IMR-90 (cell line): ENCODE measurements at regions not wholly inside any gene's neighbourhood (a gene's known extent, or its start where the extent isn't known, plus 50 kb on each side); places are given as distances from the start of the nearest gene placed in this dataset.

ENCODE experiments used
- ATAC-seq: fragments of 200-7000 bp; cut with Tn5 transposase; 2 replicates; pipeline ENCODE4 v1.9.1; 2020; ENCODE audit warnings: low read depth, mild to moderate bottlenecking, moderate library complexity
- BruUV-seq: library from RNA; stranded (reverse); fragments of 400-500 nt; replicated peaks from 2 replicates; lab custom pipeline; 2021; lab: Mats Ljungman, UMichigan
- CTCF ChIA-PET: fragments of 300-600 bp; formaldehyde crosslinking; extraction: SDS; loops from one replicate; lab custom pipeline; 2021; ENCODE audit warnings: antibody characterized with exemption; lab: Yijun Ruan, JAX
- POLR2A ChIA-PET: fragments of 300-600 bp; sonication (Branson Sonifier 250); formaldehyde crosslinking; loops from one replicate; lab custom pipeline; 2022; ENCODE audit warnings: antibody characterized with exemption; ENCODE audit not compliant: unreplicated experiment; lab: Charles Lee
- DNase-seq: peaks from one replicate; pipeline ENCODE4 v3.0.0; 2013
- H2AFZ ChIP-seq: replicated peaks from 2 replicates; pipeline ENCODE3; 2013; ENCODE audit warnings: low read length, mild to moderate bottlenecking; ENCODE audit not compliant: poor library complexity
- H2AK5ac ChIP-seq: 2 replicates; pipeline ENCODE4 v1.6.1; 2013; ENCODE audit warnings: low read depth, low read length, inconsistent platforms
- H2AK9ac ChIP-seq: replicated peaks from 2 replicates; pipeline ENCODE3; 2013; ENCODE audit warnings: mild to moderate bottlenecking, low read depth, low read length, moderate library complexity; ENCODE audit not compliant: poor library complexity
- H2BK120ac ChIP-seq: 2 replicates; pipeline ENCODE4 v1.6.1; 2013; ENCODE audit warnings: low read depth, low read length, inconsistent platforms
- H2BK15ac ChIP-seq: 3 replicates; pipeline ENCODE4 v1.6.1; 2013; ENCODE audit warnings: low read depth, low read length, inconsistent platforms
- H2BK20ac ChIP-seq: 2 replicates; pipeline ENCODE4 v1.6.1; 2013; ENCODE audit warnings: low read depth, mild to moderate bottlenecking, inconsistent platforms, low read length, moderate library complexity
- H2BK5ac ChIP-seq: 2 replicates; pipeline ENCODE4 v1.6.1; 2013; ENCODE audit warnings: mild to moderate bottlenecking, low read depth, low read length, inconsistent platforms; ENCODE audit not compliant: poor library complexity, severe bottlenecking
- H3K14ac ChIP-seq: replicated peaks from 2 replicates; pipeline ENCODE4 v1.6.1; 2013; ENCODE audit warnings: low read depth, low read length, inconsistent platforms
- H3K18ac ChIP-seq: 2 replicates; pipeline ENCODE4 v1.6.1; 2013; ENCODE audit warnings: low read depth, low read length, control low read depth
- H3K23ac ChIP-seq: 2 replicates; pipeline ENCODE4 v1.6.1; 2013; ENCODE audit warnings: low read depth, low read length, inconsistent platforms
- H3K27ac ChIP-seq: 2 replicates; pipeline ENCODE4 v1.5.1; 2013; ENCODE audit warnings: mild to moderate bottlenecking, control low read depth, low read length; ENCODE audit not compliant: insufficient read depth
- H3K27me3 ChIP-seq: 2 replicates; pipeline ENCODE4 v1.6.1; 2013; ENCODE audit warnings: low read length; ENCODE audit not compliant: control insufficient read depth, insufficient read depth
- H3K36me3 ChIP-seq: 2 replicates; pipeline ENCODE4 v1.6.1; 2013; ENCODE audit warnings: low read length, mixed read lengths; ENCODE audit not compliant: control insufficient read depth, insufficient read depth
- H3K4ac ChIP-seq: 2 replicates; pipeline ENCODE4 v1.6.1; 2013; ENCODE audit warnings: low read depth, low read length, inconsistent platforms
- H3K4me1 ChIP-seq: 2 replicates; pipeline ENCODE4 v1.6.1; 2013; ENCODE audit warnings: low read length, mixed read lengths; ENCODE audit not compliant: control insufficient read depth, insufficient read depth
- H3K4me2 ChIP-seq: 2 replicates; pipeline ENCODE4 v1.6.1; 2013; ENCODE audit warnings: low read depth, mild to moderate bottlenecking, control low read depth, low read length, moderate library complexity
- H3K4me3 ChIP-seq: 2 replicates; pipeline ENCODE4 v1.5.1; 2013; ENCODE audit warnings: low read depth, mild to moderate bottlenecking, control low read depth, low read length, moderate library complexity; ENCODE audit not compliant: insufficient read depth
- H3K56ac ChIP-seq: 2 replicates; pipeline ENCODE4 v1.6.1; 2013; ENCODE audit warnings: low read length, inconsistent platforms; ENCODE audit not compliant: insufficient read depth; ENCODE audit errors: extremely low read depth
- H3K79me1 ChIP-seq, 2 experiments: 2 replicates each; pipeline ENCODE4 v1.6.1; 2013; ENCODE audit warnings: low read length in 2 of 2, inconsistent platforms in 1 of 2, low read depth in 1 of 2
- H3K9ac ChIP-seq: 2 replicates; pipeline ENCODE4 v1.6.1; 2013; ENCODE audit warnings: low read depth, low read length, control low read depth
- H3K9me1 ChIP-seq: 2 replicates; pipeline ENCODE4 v1.6.1; 2013; ENCODE audit warnings: low read length, inconsistent platforms; ENCODE audit not compliant: insufficient read depth
- H3K9me3 ChIP-seq: 2 replicates; pipeline ENCODE4 v1.6.1; 2013; ENCODE audit warnings: low read length; ENCODE audit not compliant: control insufficient read depth, insufficient read depth
- H4K20me1 ChIP-seq: 2 replicates; pipeline ENCODE4 v1.6.1; 2013; ENCODE audit warnings: low read length, inconsistent platforms; ENCODE audit not compliant: insufficient read depth
- H4K5ac ChIP-seq: 2 replicates; pipeline ENCODE4 v1.6.1; 2013; ENCODE audit warnings: mild to moderate bottlenecking, low read depth, low read length, control low read depth
- H4K8ac ChIP-seq, 2 experiments: 2 replicates each; pipeline ENCODE4 v1.6.1; 2013; ENCODE audit warnings: low read depth in 2 of 2, low read length in 2 of 2, control low read depth in 1 of 2, inconsistent platforms in 1 of 2
- H4K91ac ChIP-seq: 2 replicates; pipeline ENCODE4 v1.6.1; 2013; ENCODE audit warnings: low read depth, low read length, inconsistent platforms; ENCODE audit not compliant: insufficient read depth
- BHLHE40 ChIP-seq: fragments of 150-350 bp; IDR thresholded peaks from 2 replicates; pipeline ENCODE4 v1.6.1; 2016; ENCODE audit warnings: mild to moderate bottlenecking, low read depth, low read length
- CEBPB ChIP-seq: IDR thresholded peaks from 2 replicates; pipeline ENCODE4 v1.6.1; 2012; ENCODE audit warnings: low read depth, low read length, improper control_type of control experiment
- CHD1 ChIP-seq: IDR thresholded peaks from 2 replicates; pipeline ENCODE4 v1.6.1; 2012; ENCODE audit warnings: low read depth, low read length, improper control_type of control experiment
- MAFK ChIP-seq: IDR thresholded peaks from 2 replicates; pipeline ENCODE4 v1.6.1; 2012; ENCODE audit warnings: low read depth, low read length, improper control_type of control experiment
- MAZ ChIP-seq: IDR thresholded peaks from 2 replicates; pipeline ENCODE4 v1.6.1; 2012; ENCODE audit warnings: low read depth, mild to moderate bottlenecking, low read length, improper control_type of control experiment, moderate library complexity, borderline replicate concordance
- MXI1 ChIP-seq: IDR thresholded peaks from 2 replicates; pipeline ENCODE4 v1.6.1; 2012; ENCODE audit warnings: low read depth, mild to moderate bottlenecking, low read length, moderate library complexity, borderline replicate concordance
- NFE2L2 ChIP-seq: fragments of 150-350 bp; IDR thresholded peaks from 2 replicates; pipeline ENCODE4 v1.6.1; 2016; ENCODE audit warnings: low read depth, mild to moderate bottlenecking, low read length
- POLR2A ChIP-seq: IDR thresholded peaks from 2 replicates; pipeline ENCODE4 v1.6.1; 2012; ENCODE audit warnings: mild to moderate bottlenecking, low read depth, low read length
- RAD21 ChIP-seq: IDR thresholded peaks from 2 replicates; pipeline ENCODE4 v1.6.1; 2012; ENCODE audit warnings: low read length, improper control_type of control experiment
- RCOR1 ChIP-seq: IDR thresholded peaks from 2 replicates; pipeline ENCODE4 v1.6.1; 2012; ENCODE audit warnings: mild to moderate bottlenecking, low read length, improper control_type of control experiment; ENCODE audit not compliant: insufficient replicate concordance
- RFX5 ChIP-seq: IDR thresholded peaks from 2 replicates; pipeline ENCODE4 v1.8.0; 2012; ENCODE audit warnings: low read depth, mild to moderate bottlenecking, low read length, moderate library complexity
- SMC3 ChIP-seq: fragments of 150-350 bp; IDR thresholded peaks from 2 replicates; pipeline ENCODE4 v1.6.1; 2016; ENCODE audit warnings: low read depth, mild to moderate bottlenecking, antibody characterized with exemption, low read length, moderate library complexity
- WGBS, 2 experiments: methylation state at CpG; one replicate each; pipeline versions ENCODE4 v1.1.5 to v1.1.7; 2013; ENCODE audit warnings: missing lambda C conversion rate in 2 of 2; ENCODE audit not compliant: insufficient read length in 1 of 2; ENCODE audit errors: extremely low coverage in 2 of 2; 5-methylcytosine and 5-hydroxymethylcytosine counted together
- dilution Hi-C: fragments of 300-500 bp; cut with HindIII; formaldehyde crosslinking; loops from one replicate; pipeline ENCODE4 v1.14.3; 2018; ENCODE audit warnings: low sequenced_read_pairs; ENCODE audit not compliant: unreplicated experiment
- in situ Hi-C: fragments of 300-500 bp; cut with MboI; formaldehyde crosslinking; loops from 3 replicates; pipeline ENCODE4 v1.14.3; 2019; ENCODE audit warnings: low sequenced_read_pairs, inconsistent platforms, mixed read lengths
- intact Hi-C: fragments of 100-400 bp; cut with micrococcal nuclease; formaldehyde crosslinking; loops from 2 replicates; pipeline ENCODE4 v1.10.0; 2022
- TF ChIP-seq, protein P1 (sequence below): fragments of 150-350 bp; IDR thresholded peaks from 2 replicates; pipeline ENCODE4 v1.6.1; 2016; ENCODE audit warnings: low read depth, mild to moderate bottlenecking, low read length, moderate library complexity, borderline replicate concordance
- TF ChIP-seq, protein P2 (sequence below): conservative IDR thresholded peaks from 2 replicates; pipeline ENCODE4 v1.5.1; 2012; ENCODE audit warnings: mild to moderate bottlenecking, low read depth, low read length, improper control_type of control experiment
- TF ChIP-seq, protein P3 (sequence below): fragments of 150-350 bp; IDR thresholded peaks from 2 replicates; pipeline ENCODE4 v1.6.1; 2017; ENCODE audit warnings: mild to moderate bottlenecking, antibody characterized with exemption, low read length, low read depth

DNA sequence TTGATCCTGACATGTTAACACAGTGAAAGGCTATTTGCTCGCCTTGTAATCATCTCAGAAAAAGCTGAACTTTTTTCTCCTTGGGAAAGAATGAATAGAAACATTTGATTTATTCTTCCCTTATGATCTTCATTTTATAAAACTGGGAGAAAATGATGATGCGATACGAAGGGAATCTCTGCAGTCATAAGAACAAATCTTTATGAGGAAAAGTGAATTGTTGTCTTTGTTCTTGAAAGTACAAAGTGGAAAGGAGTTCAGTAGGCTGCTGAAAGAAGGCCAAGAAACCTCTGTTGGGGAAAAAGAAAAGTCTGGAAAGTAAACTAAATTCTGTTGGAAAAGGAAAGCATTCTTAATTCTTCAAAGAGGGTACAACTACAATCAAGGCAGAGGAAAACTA lies 248.8 kb downstream of the NSUN3 start:
- Histone ChIP-seq H2BK120ac (no peak overlapping the region), H4K20me1 (no peaks in the 10 kb centered on the region), H2AFZ (no peak overlapping the region), H4K91ac (no peak overlapping the region), H3K27me3 (no peaks in the 10 kb centered on the region), H4K5ac (no peak overlapping the region), H3K27ac (no peak overlapping the region), H3K36me3 (no peaks in the 10 kb centered on the region), H3K18ac (no peak overlapping the region), H3K4me3 (no peak overlapping the region), H3K9me3 (no peaks in the 10 kb centered on the region), H3K56ac (no peak overlapping the region), H3K9me1 (no peaks in the 10 kb centered on the region), H2AK9ac (no peak overlapping the region), H3K4me1 (no peaks in the 10 kb centered on the region), H3K23ac (no peak overlapping the region), H3K9ac (no peak overlapping the region), H2BK15ac (no peak overlapping the region), H2AK5ac (no peak overlapping the region), H3K4ac (no peak overlapping the region), H4K8ac (no peak overlapping the region), H3K79me1 (no peaks in the 10 kb centered on the region), H3K4me2 (no peak overlapping the region), H3K14ac (no peak overlapping the region), H2BK5ac (no peak overlapping the region), H2BK20ac (no peak overlapping the region)
- no TSS peak for BruUV-seq
- no peak for ATAC-seq
- POLR2A ChIA-PET: no interaction called here
- intact Hi-C loops: no loop called here
- WGBS, 2 experiments: no CpG with 5 or more reads among the region's 3 CpGs
- in situ Hi-C loops: no loop called here
- no peak for DNase-seq
- dilution Hi-C loops: no loop called here
- TF ChIP-seq MAZ: no peak
- no peak for TF ChIP-seq NFE2L2
- no peak for TF ChIP-seq RAD21
- TF ChIP-seq, protein P1, sequence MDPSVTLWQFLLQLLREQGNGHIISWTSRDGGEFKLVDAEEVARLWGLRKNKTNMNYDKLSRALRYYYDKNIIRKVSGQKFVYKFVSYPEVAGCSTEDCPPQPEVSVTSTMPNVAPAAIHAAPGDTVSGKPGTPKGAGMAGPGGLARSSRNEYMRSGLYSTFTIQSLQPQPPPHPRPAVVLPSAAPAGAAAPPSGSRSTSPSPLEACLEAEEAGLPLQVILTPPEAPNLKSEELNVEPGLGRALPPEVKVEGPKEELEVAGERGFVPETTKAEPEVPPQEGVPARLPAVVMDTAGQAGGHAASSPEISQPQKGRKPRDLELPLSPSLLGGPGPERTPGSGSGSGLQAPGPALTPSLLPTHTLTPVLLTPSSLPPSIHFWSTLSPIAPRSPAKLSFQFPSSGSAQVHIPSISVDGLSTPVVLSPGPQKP: no peak
- TF ChIP-seq BHLHE40: no peak
- no peak for TF ChIP-seq CEBPB
- TF ChIP-seq RCOR1: no peak
- TF ChIP-seq, protein P2, sequence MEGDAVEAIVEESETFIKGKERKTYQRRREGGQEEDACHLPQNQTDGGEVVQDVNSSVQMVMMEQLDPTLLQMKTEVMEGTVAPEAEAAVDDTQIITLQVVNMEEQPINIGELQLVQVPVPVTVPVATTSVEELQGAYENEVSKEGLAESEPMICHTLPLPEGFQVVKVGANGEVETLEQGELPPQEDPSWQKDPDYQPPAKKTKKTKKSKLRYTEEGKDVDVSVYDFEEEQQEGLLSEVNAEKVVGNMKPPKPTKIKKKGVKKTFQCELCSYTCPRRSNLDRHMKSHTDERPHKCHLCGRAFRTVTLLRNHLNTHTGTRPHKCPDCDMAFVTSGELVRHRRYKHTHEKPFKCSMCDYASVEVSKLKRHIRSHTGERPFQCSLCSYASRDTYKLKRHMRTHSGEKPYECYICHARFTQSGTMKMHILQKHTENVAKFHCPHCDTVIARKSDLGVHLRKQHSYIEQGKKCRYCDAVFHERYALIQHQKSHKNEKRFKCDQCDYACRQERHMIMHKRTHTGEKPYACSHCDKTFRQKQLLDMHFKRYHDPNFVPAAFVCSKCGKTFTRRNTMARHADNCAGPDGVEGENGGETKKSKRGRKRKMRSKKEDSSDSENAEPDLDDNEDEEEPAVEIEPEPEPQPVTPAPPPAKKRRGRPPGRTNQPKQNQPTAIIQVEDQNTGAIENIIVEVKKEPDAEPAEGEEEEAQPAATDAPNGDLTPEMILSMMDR: no peak
- TF ChIP-seq, protein P3, sequence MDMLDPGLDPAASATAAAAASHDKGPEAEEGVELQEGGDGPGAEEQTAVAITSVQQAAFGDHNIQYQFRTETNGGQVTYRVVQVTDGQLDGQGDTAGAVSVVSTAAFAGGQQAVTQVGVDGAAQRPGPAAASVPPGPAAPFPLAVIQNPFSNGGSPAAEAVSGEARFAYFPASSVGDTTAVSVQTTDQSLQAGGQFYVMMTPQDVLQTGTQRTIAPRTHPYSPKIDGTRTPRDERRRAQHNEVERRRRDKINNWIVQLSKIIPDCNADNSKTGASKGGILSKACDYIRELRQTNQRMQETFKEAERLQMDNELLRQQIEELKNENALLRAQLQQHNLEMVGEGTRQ: no peak
- no peak for TF ChIP-seq POLR2A
- TF ChIP-seq SMC3: no peak
- TF ChIP-seq CHD1: no peak
- no peak for TF ChIP-seq MXI1
- no peak for TF ChIP-seq MAFK
- no peak for TF ChIP-seq RFX5
- CTCF ChIA-PET: no interaction called here
